AG04449 (cell line): ENCODE measurements at regions not wholly inside any gene's neighbourhood (a gene's known extent, or its start where the extent isn't known, plus 50 kb on each side); places are given as distances from the start of the nearest gene placed in this dataset.

Experiments used
- CTCF ChIA-PET: fragments of 350-600 bp; formaldehyde crosslinking; extraction: SDS; loops from one replicate; lab custom pipeline; 2021; ENCODE audit warnings: antibody characterized with exemption; lab: Yijun Ruan, JAX
- POLR2A ChIA-PET: fragments of 400-600, 350-600 bp; formaldehyde crosslinking; extraction: SDS; loops from one replicate; lab custom pipeline; 2020; ENCODE audit warnings: antibody characterized with exemption, inconsistent platforms; lab: Yijun Ruan, JAX
- DNase-seq: peaks from one replicate; pipeline ENCODE4 v3.0.0-alpha.2; 2010; ENCODE audit warnings: low read depth, low spot score
- H3K4me3 ChIP-seq: 2 replicates; pipeline ENCODE4 v1.5.1; 2011; ENCODE audit warnings: low read depth, mild to moderate bottlenecking, control low read depth, low read length
- TF ChIP-seq, protein P1 (sequence below): IDR thresholded peaks from one replicate; pipeline ENCODE4 v1.5.1; 2011; ENCODE audit warnings: mild to moderate bottlenecking, moderate library complexity, low read length, control low read depth, inconsistent platforms; ENCODE audit not compliant: insufficient read depth; ENCODE audit errors: missing control alignments

DNA sequence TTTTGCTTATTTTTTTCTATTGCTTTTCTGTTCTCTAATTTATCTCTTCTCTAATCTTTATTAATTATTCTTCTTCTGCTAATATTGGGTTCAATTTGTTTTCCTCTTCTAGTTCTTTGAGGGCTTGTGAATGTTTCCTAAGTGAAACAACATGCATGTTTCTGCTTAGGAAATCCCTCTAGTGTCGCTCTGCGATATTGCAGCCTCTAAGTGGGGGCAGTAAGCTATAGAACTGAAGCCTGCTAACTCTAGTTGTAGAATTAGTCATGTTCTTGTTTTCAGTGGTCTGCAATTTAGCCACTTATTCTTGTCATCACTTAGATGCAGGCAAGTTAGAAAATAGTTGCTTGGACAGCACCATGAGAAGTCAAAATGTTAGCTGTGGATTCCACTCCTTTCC, 222.6 kb downstream of the SPIN4 start:
- ChIA-PET CTCF (no interaction called here), POLR2A (no interaction called here)

DNA sequence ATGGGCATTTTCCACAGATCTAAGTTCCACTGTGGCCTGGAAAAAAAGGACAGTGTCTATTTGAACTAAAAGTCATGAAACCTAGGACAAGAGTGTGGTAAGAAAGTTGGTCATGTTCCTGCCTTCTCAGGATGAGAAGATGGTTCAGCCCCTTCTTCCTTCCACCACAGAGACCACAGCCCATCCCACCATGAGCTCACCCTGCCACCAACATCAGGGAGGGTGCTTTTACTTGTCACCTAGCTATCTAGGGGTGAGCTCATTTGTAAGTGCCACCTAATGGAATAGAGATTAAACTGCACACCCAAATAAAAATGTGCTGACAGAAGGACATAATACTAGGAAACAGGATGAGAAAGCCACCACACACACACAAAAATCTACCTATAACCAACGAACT, 235.9 kb downstream of the SPIN4 start:
- no peak for DNase-seq
- no peak overlapping the region for H3K4me3 ChIP-seq
- TF ChIP-seq, protein P1, sequence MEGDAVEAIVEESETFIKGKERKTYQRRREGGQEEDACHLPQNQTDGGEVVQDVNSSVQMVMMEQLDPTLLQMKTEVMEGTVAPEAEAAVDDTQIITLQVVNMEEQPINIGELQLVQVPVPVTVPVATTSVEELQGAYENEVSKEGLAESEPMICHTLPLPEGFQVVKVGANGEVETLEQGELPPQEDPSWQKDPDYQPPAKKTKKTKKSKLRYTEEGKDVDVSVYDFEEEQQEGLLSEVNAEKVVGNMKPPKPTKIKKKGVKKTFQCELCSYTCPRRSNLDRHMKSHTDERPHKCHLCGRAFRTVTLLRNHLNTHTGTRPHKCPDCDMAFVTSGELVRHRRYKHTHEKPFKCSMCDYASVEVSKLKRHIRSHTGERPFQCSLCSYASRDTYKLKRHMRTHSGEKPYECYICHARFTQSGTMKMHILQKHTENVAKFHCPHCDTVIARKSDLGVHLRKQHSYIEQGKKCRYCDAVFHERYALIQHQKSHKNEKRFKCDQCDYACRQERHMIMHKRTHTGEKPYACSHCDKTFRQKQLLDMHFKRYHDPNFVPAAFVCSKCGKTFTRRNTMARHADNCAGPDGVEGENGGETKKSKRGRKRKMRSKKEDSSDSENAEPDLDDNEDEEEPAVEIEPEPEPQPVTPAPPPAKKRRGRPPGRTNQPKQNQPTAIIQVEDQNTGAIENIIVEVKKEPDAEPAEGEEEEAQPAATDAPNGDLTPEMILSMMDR, result no peak
- ChIA-PET CTCF (no interaction called here), POLR2A (no interaction called here)

More for the DNA sequence above, 222.6 kb downstream of the SPIN4 start:
- DNase-seq, result no peak
- TF ChIP-seq, protein P1, result no peak
- H3K4me3 ChIP-seq, result no peak overlapping the region

DNA sequence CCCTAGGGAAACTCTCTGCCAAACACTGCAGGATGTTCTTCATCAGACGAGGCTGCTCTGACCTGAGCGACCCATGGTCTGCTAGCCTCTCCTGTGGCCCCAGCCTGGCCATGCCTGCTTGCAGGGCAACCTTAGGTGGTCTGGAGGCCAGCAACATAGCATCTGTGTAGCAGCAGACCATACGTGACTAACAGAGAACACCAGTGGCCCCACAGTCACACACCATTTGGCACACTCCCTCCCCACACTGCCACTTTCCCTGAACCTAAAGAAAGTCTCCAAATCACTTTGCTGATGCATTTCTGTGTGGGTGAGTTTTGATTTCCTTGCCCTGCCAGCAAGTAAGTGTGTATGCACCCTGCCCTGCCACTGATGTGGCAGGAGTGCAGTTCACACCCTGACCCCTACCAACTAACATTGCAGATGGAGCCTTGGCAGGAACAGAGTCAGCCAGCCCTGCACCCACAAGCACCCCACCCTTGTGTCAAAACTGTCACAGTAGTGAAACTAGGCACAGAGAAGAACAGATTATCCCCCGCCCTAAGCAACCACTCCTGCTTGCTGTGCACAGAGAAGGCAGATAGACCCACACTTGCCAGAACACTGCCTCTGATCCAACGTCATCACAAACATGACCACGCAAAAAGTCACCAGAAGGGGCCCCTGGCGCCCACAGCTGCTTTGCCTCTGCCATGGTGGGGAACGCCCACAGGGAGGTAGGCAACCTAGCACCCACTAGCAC, 249.1 kb downstream of the SPIN4 start:
- TF ChIP-seq, protein P1, result no peak
- CTCF ChIA-PET, result no interaction called here
- POLR2A ChIA-PET, result no interaction called here
- DNase-seq, result no peak
- no peak overlapping the region for H3K4me3 ChIP-seq

DNA sequence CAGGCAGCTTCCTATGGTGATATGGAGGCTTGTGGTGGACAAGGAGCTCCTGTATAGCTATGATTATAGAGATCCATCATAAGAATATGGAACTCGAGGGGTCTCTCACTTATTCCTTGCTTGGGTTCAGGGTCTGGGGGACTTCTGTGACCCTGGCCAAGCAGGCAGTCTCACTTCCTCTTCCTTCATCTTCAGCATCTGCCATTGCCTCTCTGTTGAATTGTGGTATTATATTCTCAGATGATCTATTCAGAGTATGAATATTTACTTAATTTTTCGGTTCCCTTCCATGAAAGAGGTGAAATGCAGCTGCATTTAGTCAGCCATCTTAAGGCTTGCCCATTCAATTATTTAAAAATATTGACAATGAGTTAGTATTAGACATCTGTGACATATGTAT, 292.9 kb downstream of the SPIN4 start:
- POLR2A ChIA-PET, result no interaction called here
- H3K4me3 ChIP-seq, result no peak overlapping the region
- CTCF ChIA-PET, result no interaction called here
- no peak for DNase-seq
- TF ChIP-seq, protein P1, result no peak

DNA sequence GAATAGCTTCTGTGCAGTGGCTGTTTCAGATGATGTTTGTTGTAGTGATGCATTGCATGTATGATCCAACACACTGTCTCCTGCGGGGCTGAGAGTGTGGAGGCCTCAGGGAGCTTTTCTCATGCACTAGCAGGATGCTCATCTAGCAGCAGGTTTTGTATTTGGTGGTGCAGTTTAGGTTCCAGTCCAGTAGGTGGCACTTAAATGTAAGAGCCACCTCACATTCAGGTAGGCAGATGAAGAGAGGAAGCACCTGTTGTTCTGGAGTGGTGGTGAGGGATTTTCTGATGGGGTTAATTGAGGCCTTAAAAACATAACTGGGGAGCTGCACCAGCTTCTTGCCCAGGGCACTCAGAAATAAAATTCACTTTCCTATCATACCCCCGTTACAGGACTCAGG, 300.9 kb downstream of the SPIN4 start:
- H3K4me3 ChIP-seq, result no peak overlapping the region
- TF ChIP-seq, protein P1, result no peak
- ChIA-PET CTCF (no interaction called here), POLR2A (no interaction called here)
- no peak for DNase-seq

DNA sequence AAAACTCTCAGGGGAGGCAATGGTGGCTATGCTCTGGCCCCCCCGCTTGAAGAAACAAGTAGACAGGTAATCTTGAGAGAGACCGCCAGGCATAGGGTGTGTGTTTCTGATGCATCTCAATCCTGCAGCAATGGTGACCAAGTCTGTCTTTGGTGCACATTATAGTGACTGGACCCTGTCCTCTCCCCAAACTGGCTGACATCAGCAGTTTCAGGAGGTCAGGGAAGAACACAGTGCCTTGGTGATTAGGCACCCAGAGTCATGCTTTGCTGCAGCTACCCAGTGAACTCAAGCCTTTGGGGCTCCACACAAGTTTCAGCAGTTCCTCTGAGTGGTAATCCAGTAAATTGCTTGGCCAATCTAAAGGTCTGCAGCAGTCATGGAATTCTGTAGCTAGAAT, 318.3 kb downstream of the SPIN4 start:
- ChIA-PET CTCF (no interaction called here), POLR2A (no interaction called here)
- DNase-seq, result no peak
- H3K4me3 ChIP-seq, result no peak overlapping the region
- TF ChIP-seq, protein P1, result no peak
